GM23248 (cell line): ENCODE measurements at regions not wholly inside any gene's neighbourhood (a gene's known extent, or its start where the extent isn't known, plus 50 kb on each side); places are given as distances from the start of the nearest gene placed in this dataset.

Experiments used
- EZH2 ChIP-seq: fragments of 200-600 bp; sonication (generic); IDR thresholded peaks from 2 replicates; pipeline ENCODE4 v1.6.1; 2018; ENCODE audit warnings: antibody characterized with exemption, mild to moderate bottlenecking; ENCODE audit not compliant: insufficient read depth, poor library complexity, severe bottlenecking
- EZH2phosphoT487 ChIP-seq: fragments of 200-600 bp; sonication (generic); IDR thresholded peaks from 2 replicates; pipeline ENCODE4 v1.6.1; 2018; ENCODE audit warnings: antibody characterized with exemption, moderate library complexity, mild to moderate bottlenecking, low read depth; ENCODE audit not compliant: insufficient read depth

- TF ChIP-seq EZH2phosphoT487 (no peak), EZH2 (no peak)
Observed at GRCh38 chr1:4053774-4054173, 153.7 kb upstream of the C1orf174 start.
